Peyer's patch (tissue), 4 donors: ENCODE measurements at regions not wholly inside any gene's neighbourhood (a gene's known extent, or its start where the extent isn't known, plus 50 kb on each side); places are given as distances from the start of the nearest gene placed in this dataset.

Source experiments
- CTCF ChIP-seq, 6 experiments: fragments of 450-650 bp in 4 of 6; fragments of 200-600 bp in 2 of 6; sonication (generic) in 1 of 6; IDR thresholded peaks; one replicate each; pipeline ENCODE4 v1.5.1; 2017 to 2019; ENCODE audit warnings: antibody characterized with exemption in 6 of 6, mild to moderate bottlenecking in 3 of 6, moderate library complexity in 1 of 6
- POLR2A ChIP-seq, 2 donors: fragments of 450-650 bp; IDR thresholded peaks; one replicate each; pipeline ENCODE4 v1.5.1; 2017; ENCODE audit warnings: antibody characterized with exemption in 2 of 2, mild to moderate bottlenecking in 2 of 2, moderate library complexity in 2 of 2

GRCh38 chr13:107291875-107292274 is 723.9 kb upstream of the ARGLU1 start:
- TF ChIP-seq POLR2A (IDR thresholded peaks at IDR 0.05) (no peak), CTCF (IDR thresholded peaks at IDR 0.05) (no peak)
